ENCODE measurements at regions not wholly inside any gene's neighbourhood (a gene's known extent, or its start where the extent isn't known, plus 50 kb on each side); places are given as distances from the start of the nearest gene placed in this dataset.

DNA sequence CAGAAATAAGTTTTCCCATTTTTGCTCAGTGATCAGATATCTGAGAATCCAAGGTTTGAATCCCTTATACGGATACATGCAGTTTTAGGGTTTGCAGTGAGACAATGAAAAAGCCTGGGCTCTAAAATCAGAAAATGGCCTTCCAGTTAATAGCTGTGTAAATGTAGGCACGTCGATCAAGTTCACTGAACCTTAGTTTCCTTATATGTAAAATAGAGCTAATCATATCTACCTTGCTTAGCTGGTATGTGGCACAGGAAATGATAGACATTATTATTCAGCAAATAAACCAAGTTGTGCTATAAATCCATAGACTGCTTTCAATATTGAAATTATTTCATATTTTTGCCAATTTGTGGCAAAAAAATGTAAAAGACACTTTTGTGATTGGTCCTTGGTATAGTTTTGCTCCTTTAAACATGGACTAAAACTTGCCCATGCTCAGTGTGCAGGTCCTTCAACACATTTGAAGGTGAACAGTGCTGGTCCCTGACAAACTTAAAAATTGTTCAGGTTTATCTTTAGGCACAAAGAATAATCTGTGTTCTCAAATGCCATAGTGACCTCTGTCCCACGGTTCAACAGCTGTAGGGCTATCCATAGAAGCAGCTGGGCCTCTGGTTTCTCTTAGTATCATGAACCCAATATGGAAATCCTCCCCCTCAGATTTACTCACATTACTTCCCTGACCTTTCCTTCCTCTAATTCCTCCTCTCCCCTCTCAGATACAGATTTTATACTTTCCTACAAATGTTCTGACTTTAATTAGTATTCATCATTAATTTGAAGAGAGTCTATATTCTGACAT is 51.0 kb downstream of the CCDC54 start:
- intact Hi-C loops (cut with micrococcal nuclease): no loop called here

DNA sequence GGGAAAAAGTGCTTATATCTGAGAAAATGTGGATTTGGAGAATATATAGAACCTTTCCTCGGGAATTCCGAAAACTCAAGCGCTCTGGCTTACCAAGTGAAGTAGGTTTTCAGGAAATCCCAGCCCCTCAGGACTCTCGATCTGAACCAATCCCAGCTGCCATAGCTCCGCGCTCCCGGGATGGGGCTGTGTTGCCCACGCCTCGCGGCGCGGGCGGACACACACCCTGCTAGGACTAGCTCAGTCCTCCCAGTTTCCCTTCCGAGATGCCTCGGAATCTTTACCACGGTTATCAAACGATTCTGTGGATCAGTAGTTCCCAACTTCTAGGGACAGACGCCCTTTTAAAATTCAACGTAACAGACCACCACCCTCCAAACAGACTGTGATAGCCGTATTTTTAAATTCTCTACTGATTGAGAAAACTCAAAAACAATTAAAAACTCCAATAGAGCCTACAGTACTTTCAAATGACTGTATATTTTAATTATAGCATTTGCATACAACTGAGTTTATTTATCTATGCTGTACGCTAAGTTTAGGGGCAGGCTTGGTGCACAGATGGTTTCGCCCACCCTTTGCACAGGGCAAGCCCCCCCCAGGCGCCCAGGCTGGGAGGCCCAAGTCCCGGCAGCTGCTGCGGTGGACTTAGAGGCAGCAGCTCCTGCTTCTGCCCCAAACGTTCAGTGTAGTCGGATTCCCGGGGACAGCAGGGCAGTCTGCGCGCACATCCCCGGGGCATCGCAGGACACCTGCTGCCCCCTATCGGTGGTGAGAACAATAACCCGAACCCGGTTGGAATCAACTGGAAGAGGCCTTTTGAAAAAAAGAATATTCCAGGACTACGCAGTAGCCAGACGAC is 52.3 kb downstream of the CCDC54 start:
- intact Hi-C loops (cut with micrococcal nuclease): loop anchor here (1.0 to 2.0 kb wide), 6 partner anchors 15 to 193 kb away; partner anchors contain the start of gene BBX

DNA sequence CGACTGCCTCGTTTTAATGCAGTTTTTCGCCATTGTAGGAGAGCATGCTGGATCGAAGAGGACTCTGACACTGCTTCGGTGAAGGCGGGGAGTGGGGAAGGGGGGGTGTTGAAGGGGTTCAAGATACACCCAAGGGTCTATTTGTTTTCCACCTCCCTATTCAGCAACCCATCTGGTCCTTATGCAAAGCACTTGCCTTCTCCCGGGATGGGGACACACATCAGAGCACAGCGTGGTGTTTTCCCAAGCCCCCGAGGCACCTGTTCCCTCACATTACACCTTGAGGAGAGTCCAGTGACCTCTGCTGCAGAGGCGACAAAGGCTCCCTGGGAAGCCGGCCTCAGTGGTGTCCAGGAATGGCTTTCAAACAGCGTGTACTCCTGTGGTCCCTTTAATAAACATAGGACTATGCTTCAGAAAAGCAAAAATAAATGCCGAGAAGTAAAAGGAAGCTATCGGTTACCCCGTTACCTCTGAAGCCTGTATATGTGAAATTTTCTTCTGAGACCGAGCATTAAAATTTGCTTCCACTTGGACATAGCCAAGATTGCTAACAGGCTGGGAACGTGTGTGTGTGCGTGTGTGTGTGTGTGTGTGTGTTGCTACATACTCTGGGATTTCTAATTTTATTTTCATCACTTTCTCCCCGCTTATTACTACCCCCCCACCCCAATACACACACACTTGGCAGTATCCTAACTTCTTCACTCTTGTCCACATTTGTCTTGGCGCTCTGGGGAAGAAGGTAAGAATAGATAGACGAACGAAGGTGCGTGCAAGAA is 53.2 kb downstream of the CCDC54 start:
- intact Hi-C loops (cut with micrococcal nuclease): loop anchor here (1.0 to 2.0 kb wide), 6 partner anchors 16 to 194 kb away; partner anchors contain the start of gene BBX

DNA sequence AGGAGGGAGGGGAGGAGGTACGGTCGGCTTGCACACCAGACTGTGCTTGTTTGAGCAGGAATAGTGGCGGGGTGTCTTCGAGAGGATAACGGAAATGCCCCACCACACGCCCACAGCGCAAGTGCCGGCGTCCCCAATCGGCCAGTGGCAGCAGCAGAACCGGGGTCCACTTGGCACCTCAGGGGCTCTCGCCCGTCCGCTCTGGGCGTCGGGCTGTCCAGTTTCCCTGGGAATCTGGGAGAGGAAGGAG is 53.7 kb downstream of the CCDC54 start:
- intact Hi-C loops (cut with micrococcal nuclease): loop anchor here (1.0 to 2.0 kb wide), 6 partner anchors 16 to 195 kb away; partner anchors contain the start of gene BBX

DNA sequence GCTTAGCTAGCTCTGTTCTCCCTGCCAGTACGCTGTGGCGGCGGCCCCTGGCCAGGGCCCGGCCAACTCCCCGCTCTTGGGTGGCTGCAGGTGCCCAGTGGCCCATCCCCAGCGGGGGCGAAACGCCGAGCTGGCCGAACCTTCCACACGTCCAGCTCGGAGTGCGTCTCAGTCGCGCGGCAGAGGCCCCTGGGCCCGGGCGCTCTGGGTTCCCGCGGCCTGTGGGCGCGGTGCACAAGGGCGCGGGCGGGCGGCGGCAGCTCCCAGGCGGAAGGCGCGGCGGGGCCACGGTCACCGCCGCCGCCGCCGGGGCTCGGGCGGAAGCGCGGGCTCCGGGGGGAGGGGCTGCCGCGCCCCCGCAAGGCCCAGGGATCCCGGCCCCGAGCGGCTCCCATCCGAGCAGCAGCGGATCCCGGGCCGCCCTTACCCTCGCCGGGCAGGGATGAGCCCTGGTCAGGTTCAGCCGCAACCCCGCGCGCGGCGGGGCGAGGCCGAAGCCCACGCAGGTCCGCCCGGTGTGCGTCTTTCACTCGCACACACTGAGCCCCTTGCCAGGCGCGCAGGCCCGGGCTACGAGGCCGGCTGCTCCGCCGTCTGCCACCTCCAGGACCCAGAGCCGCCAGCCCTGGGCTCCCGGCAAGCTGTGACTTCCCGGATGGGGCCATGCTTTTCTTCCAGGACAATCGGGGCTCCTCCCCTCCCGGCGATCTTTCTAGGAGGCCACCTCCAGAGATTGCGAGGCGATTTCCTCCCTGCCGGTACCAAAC is 54.2 kb downstream of the CCDC54 start:
- intact Hi-C loops (cut with micrococcal nuclease): loop anchor here (2.0 kb wide), 3 partner anchors 17 to 167 kb away; no protein-coding TSS in a partner anchor

DNA sequence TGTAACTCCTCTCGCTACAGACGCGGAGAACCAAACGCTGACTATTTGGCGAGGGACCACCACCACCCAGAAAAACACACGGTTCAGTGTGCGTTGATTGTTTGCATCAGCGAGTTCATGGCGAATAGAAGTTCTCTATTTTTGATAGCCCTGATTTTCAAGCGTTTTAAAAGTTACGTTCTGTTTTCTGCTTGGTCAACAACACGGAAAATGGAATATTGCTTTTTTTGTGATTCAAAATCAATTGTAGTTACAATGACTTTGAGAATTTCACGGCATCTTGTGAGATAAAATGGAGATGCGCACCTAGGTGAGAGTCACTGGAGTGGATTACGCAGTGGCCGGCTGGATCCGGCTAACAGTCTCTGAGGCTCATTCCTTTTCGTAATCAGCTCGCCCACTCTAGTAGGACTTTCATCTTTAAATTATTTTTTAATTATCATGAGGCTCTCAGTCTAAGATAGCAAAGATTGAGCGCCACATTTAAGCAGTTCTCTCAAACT is 54.8 kb downstream of the CCDC54 start:
- intact Hi-C loops (cut with micrococcal nuclease): no loop called here

DNA sequence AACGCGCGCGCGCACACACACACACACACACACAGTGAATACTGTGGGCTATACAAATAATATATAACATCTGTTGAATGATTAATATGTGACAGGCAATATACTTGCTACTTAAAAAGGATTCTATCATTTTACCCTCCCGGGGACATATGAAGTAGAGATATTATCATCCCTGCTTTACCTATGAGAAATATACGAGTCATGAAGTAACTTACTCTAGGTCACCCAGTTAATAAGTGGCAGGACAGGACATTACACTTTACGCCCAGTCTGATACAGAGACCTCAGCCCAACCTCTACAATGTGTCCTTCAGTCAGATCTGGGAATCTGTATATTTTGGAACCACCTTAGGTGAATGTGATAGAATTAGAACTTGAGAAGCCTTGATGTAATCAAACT is 55.4 kb downstream of the CCDC54 start:
- intact Hi-C loops (cut with micrococcal nuclease): no loop called here

DNA sequence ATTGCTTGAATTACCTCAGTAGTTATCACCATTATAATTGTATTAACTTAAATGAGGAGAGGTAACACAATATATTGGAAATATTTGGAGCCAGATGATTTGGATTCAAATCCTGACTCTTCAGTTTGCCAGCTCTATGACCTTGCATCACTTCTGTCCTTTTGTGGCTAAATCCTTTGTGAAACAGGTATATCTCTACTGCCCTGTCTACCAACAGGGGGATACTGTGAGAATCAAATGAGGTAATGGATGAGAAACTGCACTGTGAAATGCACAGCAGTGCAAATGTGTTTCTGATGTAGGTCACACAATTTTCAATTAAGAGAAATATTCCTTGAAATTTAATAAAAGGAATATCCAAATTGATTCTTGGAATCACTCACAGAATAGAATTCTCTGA is 58.8 kb downstream of the CCDC54 start:
- intact Hi-C loops (cut with micrococcal nuclease): no loop called here

DNA sequence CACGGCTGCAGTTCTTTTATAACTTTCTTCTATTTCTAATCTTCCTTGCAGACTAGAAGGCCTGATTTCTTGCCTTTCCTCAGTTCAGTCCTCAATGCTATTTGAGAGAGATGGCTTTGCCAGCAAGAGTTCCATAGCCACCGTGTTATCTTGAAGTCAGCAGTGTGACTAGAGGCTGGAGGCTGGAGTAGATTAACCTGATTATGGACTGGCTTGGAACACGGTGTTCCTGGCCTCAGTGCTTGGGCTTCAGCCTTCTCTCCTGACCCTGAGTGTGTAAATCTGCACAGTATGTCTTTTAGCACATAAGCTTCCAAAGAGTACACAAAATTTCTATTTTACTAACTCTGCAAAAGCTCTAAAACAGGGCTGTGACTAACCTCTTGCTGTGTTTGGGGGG is 61.4 kb downstream of the CCDC54 start:
- intact Hi-C loops (cut with micrococcal nuclease): no loop called here

DNA sequence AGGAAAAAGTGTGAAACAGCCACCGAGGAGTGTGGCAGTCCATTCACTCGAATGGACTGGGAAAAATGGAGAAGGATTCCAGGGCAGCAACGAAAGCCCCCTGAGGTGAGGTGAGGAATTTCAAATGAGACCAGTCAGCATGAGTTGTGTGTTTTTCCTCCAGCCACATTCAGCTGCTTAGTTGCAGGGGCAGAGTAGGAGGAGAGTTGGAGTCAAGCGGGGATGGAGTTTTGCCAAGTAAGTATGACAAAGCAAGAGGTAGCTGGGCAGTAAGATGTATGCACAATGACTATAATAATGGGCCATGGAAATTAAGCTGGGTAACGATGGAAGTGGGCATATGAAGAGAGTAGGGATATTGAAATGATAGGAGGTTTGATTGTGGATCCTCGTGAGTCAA is 64.4 kb downstream of the CCDC54 start:
- intact Hi-C loops (cut with micrococcal nuclease): no loop called here

DNA sequence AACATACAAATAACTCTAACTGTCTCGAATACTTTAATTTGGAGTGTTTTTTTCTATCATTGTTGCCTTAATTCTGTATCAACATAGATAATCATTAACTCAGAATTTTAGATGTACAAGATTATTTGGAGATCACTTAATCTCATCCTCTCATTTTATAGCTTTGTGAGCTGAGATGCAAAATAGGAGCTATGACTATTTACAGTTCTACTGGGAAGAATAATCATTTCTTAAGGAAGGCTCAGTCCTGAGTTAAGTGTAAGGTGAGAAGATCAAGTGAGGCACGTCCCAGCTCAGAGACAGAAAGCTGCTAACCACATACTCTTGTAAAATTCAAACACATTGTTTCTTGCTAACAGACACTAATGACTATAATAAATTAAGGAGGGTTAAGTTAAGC is 66.2 kb downstream of the CCDC54 start:
- intact Hi-C loops (cut with micrococcal nuclease): no loop called here

DNA sequence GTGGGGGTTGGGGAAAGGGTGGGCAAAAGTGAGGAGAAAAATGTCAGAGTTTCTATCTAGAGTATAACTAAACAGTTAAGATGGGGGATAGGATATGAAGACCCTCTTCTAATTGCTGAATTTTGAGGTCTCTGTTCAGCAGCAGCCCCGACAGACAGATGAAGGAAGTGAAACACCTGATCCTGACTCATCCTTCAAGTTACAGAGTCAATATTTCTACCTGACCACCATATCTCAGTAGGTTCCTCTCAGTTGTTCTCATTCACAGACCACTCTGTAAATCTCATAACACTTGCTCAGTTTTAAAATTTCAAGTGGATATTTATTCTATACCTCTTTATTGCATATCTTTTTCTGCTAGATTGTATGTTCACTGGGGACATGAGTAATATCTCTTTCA is 69.5 kb downstream of the CCDC54 start:
- intact Hi-C loops (cut with micrococcal nuclease): no loop called here

DNA sequence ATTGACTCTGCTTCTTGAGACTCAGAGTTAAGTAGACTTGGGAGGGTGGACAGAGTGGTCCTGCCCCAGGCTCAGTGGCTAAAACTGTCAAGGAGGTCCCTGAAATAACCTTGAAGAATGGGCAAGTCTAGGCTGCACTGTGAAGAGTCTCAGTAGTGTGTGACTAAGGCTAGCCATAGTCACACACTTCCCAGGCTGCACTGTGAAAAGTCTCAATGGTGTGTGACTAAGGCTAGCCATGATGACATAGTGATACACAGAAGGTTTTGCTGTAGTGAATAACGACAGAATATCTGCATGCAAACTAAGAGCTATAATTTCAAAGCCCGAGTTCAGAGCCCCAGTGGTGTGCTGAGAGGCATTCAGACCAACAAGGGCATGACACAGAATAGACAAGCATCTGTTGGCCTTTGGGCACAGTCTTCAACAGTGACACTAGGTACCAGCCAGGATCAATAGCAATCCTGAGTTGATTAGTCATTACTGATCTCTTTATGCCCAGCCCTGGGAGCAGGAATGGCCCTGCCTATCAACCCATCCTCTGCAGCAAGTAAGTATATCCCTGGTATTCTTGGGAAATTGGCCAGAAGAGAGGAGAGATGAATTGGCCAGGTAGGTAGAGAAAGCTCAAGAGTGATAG is 72.4 kb upstream of the BBX start:
- intact Hi-C loops (cut with micrococcal nuclease): no loop called here

DNA sequence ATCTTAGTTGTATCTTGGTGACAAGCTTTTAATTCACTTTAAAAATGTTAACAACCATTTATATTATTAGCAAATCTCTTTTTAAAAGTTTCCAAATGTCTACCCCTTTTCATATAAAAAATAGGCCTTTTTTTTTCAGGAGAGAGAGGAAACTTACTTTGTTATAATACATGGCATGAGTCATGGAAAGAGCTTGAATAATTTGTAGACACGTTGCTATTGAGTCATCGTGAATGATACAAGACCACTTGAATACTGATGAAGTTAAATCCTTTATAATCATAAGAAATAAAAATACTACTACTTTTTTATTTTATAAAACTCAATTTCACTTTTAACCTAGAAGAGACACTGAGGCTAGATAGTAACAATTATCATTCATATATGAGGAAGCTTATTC is 70.3 kb upstream of the BBX start:
- intact Hi-C loops (cut with micrococcal nuclease): no loop called here

DNA sequence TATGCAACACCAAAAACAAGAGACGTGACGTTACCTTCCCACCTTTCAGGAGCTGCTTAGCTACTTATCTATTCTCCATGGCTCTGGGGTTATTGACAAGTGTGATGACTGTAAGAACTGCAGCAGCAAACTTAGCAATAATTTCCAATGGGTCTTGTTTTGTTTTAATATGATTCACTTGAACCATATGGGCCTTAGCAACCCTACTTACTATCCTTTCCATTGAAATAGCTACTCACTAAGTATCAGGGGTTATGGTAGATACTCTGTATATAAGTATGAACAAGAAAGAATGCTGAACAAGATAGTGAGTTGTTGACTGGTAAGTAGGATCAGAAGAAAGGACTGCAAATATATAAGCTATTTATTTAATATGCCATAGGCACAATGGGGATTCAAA is 69.3 kb upstream of the BBX start:
- intact Hi-C loops (cut with micrococcal nuclease): no loop called here

DNA sequence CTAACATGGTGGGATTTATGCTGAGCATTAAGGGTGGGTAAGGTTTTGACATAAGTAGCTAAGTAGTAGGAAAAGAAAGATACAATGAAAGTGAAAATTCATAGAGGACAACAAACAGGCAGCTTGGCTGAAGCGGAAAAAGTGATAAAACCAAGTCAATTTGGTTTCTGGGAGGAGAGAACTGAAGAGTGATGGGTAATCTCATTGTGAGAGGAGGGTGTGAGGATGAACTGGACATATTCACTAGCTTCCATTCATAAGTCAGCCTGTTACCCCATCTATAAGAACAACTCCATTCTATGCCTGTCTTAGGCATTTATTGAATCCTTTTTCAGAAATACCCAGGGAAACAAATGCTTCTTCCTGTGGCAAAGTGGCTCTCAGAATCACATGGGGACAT is 67.1 kb upstream of the BBX start:
- intact Hi-C loops (cut with micrococcal nuclease): no loop called here

DNA sequence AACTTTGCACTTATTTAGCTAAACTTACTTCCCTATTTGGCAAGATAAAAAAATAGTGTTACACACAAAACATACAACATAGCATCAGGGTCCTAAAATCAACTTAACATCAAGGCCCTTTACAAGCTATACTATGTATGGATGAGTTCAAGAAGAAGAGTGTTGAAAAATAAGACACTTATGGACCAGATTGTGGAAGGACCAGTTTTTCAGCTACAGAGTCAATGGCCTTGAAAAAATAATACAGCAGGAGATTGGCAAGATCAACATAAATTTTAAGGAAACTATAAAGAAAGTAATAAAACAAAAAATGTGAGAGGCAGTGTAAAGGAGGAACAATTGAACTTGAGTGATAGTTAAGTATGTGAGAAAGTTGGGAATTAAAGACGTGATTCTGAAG is 66.3 kb upstream of the BBX start:
- intact Hi-C loops (cut with micrococcal nuclease): no loop called here

DNA sequence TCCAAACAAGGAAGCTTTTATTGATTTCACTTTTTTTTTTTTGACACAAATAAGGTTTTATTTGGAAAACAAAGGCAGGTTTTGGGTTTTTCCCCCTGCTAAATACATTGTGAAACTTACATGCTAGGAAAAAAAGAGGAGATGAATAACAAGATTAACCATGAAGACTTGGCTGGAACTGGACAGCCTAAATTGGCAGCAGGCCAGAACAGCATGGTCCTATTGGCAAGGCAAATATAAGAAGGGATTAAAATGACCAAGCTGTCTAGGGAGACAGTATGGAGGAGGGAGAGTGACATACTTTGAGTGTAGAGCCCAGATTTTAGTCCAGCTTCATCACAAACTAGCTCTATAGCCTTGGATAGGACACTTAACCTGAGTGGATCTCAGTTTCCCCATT is 63.9 kb upstream of the BBX start:
- intact Hi-C loops (cut with micrococcal nuclease): no loop called here

DNA sequence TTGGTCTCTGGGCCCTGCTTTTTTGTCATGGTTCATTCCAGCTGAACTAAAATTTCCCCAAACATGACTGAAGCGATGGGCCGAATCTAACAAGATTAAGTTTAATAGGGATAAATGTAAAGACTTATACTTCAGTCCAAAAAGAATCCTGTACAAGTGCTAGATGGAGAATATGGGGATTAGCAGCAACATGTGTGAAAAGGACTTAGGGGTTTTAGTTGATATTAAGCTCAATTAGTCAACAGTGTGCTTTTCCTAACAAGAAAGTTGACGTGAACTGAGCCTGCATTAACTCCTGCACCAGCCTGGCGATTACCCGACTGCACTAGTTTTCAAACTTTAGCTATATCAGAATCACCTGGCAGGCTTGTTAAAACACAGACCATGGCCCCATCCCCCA is 61.0 kb upstream of the BBX start:
- intact Hi-C loops (cut with micrococcal nuclease): no loop called here

DNA sequence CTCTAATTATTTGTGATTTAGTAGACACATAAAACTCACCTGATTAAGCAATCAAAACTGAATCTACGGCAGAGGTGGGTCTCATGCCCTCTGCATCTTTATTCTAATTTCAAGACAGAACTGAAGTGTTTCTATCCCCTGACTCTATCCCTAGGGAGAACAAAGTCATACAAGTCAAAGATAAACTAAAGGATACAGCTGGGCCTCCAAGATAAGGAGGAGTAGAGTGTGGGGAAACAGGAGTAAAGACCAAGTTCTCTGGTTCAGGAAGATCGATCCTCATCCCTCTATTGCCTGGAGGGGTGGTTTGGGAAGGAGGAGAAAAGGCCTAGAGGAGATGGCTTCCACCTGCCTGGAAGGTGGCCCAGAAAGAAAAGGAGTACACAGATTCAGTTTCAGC is 58.7 kb upstream of the BBX start:
- intact Hi-C loops (cut with micrococcal nuclease): no loop called here

Measured in T-helper 2 cell treated with Interferon-gamma antibody and Interleukin-4, amounts not matched to agents 100 ng/mL and 5 ng/mL, for 36 hours (primary cell).